ENCODE measurements at regions not wholly inside any gene's neighbourhood (a gene's known extent, or its start where the extent isn't known, plus 50 kb on each side); places are given as distances from the start of the nearest gene placed in this dataset.
"Not testable (repeated sequence)": the region's sequence is repeated elsewhere in the genome, so short reads cannot be mapped to it uniquely, and the experiment has no call there.

DNA sequence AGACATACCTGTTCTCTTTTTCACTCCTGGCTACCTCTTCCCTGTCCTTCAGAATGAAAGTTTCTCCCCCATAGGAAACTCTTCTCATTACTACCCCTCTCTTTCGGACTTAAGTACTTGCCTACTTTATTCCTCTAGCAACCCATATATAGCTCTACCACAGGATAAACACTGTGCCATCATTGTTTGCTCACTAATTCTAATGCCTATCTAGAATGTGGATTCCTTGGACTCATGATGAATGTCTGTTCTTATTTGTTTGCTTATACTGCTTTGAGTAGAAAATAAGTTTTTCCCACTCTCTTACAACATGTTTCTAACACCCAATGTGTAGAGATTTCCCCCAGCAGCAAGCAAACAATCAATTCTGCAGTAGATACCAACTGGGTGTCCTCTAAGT lies 1094.9 kb downstream of the SLC6A15 start:
- DNase-seq (ENCODE audit: low spot score), result no peak

GRCh38 chr12:83808591-83808990 lies 1104.0 kb downstream of the SLC6A15 start:
- no peak for DNase-seq (ENCODE audit: low spot score)

DNA sequence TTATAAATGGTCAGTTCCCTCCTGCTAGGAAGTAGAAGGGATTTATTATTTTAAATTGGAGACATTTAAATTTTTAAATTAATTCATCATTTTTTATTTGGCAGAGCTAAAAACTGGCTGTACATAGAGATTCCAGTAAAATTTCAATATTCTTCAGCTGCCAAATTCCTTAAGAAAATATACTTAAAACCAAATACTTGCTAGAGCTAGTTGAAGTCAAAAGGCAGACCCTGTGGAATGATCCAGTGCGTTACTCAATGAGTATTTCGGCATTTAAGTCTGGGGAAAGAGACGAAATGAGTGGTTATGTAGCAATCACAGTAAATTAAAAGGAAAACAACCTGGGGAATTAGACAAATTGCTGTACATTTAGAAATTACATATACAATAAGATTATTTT lies 1104.7 kb downstream of the SLC6A15 start:
- no peak for DNase-seq (ENCODE audit: low spot score)

GRCh38 chr12:83805873-83806272 lies 1106.7 kb downstream of the SLC6A15 start:
- DNase-seq (ENCODE audit: low spot score), result no peak

- no peak for DNase-seq (ENCODE audit: low spot score)
Measured at GRCh38 chr12:83805156-83805772, 1107.3 kb downstream of the SLC6A15 start.

GRCh38 chr12:83801972-83802371 lies 1110.6 kb downstream of the SLC6A15 start:
- DNase-seq (ENCODE audit: low spot score), result no peak

GRCh38 chr12:83800022-83800421 lies 1112.6 kb downstream of the SLC6A15 start:
- DNase-seq (ENCODE audit: low spot score), result no peak

DNA sequence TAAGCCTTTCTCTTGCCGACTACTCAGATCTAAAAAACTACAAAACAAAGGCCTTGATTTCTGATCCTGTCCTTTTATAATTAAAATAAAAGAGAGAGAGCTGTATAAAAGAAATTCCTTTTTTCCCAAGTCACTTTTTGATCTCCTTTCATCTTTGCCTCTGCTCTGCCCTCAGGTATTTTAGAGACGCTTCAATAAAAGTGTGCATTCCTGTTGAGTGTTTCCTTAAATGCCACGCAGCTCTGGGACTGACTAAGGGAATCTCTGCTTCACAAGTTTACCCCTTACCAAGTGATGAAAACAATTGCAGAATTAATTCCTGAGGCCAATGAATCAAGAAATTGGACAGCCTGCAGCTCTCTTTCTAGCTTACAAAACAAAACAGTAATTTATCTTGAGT lies 1109.8 kb downstream of the TMTC2 start:
- DNase-seq (ENCODE audit: low spot score), result no peak

DNA sequence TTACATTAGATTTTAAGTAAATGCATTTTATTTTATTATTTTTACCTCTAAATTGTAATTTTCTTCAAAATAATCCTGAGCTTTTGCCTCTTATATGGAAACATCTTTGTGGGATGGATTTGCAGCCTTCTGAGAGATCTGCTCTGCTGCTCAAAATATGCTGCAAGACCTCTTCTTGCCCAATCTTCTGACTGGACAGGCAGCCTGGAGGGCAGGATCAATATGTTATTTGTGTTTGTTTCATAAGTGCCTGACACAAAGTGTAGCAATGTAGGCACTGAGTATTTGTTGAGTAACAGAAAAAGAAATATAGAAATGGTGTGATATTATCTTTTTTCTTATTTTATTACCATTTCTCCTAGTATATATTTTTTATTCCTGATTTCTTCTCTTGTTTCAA lies 1106.9 kb downstream of the TMTC2 start:
- no peak for DNase-seq (ENCODE audit: low spot score)

- no peak for DNase-seq (ENCODE audit: low spot score)
Measured at GRCh38 chr12:83784298-83784890, 1097.7 kb downstream of the TMTC2 start.

DNA sequence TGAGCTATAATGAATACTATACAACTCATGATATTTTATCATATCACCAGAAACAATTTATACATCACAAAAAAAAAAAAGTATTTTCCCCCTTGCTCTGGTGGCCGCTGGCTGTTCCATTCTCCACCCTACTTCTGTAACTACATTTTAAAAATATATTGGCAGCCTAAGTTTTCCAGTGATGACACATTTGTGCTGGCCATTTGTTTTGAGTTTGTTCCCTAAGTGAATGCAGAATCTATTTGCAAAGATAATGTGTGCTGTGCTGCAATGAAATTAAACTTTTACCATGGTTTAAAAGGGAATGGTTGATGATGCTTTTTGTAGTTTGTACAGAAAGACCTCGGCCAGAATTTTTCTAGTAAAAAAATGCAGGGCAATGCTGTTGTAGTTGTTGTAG lies 1092.8 kb downstream of the TMTC2 start:
- no peak for DNase-seq (ENCODE audit: low spot score)

DNA sequence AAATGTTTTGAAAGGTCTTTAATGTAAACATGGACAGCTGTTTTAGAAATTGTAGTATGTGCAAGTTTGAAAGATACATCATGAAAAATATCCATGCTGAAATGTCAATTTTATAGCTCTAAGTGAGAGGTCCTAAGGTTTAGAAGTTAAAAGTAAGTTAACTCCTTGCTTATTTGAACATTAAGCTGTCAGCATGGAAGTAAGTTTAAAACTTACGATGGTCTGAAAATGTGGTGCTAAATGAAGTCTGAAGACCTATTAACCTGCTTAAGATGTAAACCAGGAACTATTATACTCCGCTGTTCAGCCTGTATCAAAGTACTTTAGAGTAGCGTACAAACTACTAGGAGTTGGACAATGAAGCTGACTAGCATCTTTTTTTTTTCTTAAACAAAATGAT lies 1082.4 kb downstream of the TMTC2 start:
- DNase-seq (ENCODE audit: low spot score), result no peak

GRCh38 chr12:83767723-83768122 lies 1081.0 kb downstream of the TMTC2 start:
- no peak for DNase-seq (ENCODE audit: low spot score)

DNA sequence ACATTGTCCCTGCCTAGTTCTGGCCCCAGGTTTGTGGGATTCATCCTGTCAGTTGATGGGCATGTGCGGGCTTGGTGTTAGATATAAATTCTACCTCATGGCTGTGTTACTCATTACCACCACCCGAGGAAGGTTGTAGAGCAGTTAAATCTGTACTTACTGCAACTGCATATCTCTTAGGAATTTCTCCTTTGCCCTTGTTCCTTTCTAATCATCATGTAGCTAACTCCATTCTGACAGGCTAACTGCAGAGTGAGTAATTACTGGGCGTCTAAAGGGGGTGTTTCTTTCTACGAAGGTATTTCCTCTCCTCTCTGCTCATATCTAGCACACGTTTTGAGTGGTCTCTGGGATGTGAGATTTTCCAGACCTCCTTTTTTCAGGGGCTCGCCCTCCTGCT lies 1076.7 kb downstream of the TMTC2 start:
- no peak for DNase-seq (ENCODE audit: low spot score)

DNA sequence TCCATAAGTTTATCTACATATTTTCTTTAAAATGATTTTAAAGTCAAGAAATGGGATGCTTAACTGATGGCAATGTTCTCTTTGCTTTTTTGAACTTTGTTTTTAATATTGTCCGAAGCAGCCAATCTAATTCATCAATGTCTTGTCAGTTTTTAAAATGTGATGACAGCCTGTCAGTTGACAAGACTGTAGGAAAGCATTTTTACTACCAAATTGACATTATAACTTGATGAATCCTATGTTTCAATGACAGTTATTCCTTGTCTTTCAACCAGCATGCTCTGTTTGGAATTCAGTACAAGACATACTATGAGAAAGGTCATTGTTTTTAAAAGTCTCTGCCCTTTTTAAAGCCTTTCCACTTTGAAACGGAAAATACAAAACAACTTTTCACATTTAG lies 1073.2 kb downstream of the TMTC2 start:
- no peak for DNase-seq (ENCODE audit: low spot score)

DNA sequence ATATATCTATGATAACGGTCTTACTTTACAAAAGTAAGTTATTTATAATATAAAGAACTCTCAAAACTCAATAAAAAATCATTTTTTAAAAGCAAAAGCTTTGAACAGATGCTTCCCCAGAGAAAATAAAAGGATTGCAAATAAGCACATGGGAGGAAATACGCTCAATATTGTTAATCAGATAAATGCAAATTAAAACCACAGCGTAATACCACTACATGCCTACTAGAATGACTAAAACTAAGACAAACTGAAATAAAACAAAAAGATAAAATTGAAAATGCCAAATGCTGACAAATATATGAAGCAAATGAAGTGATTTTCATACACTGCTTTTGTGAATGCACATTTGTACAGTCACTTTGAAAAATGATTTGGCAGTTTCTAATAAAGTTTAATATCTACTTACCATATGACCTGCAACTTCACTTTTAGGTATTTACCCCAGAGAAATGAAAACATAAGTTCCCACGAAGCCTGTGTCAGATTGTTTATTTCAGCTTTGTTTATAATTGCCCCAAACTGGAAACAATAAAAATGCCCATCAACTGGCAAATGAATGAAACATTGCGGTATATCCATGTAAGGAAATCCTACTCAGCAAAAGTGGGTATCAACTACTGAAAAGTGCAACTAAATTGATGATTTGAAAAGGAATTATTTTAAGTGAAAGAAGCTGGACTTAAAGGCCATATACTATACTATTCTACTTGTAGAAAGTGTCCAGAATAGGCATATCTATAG lies 1072.4 kb downstream of the TMTC2 start:
- DNase-seq (ENCODE audit: low spot score), result no peak

- DNase-seq (ENCODE audit: low spot score), result no peak
Measured at GRCh38 chr12:83753904-83754303, 1067.2 kb downstream of the TMTC2 start.

DNA sequence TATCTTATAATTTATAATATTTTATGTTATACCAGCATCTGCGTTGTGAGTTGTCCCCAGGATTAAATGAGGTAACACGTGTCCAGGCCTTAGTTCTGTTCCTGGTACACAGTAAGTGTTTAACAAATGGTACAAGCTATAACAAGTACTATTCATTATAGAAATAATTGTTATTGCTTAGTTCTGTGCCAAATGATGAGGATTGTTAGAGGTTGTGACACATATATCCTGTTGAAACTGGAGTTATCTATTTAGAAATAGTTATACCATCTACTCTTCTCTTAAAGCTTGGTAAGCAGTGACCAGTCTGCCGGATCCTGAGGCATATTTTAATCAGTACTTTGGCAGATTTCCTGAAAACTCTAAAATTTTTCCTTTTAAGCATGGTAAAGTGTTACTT lies 1066.5 kb downstream of the TMTC2 start:
- no peak for DNase-seq (ENCODE audit: low spot score)

DNA sequence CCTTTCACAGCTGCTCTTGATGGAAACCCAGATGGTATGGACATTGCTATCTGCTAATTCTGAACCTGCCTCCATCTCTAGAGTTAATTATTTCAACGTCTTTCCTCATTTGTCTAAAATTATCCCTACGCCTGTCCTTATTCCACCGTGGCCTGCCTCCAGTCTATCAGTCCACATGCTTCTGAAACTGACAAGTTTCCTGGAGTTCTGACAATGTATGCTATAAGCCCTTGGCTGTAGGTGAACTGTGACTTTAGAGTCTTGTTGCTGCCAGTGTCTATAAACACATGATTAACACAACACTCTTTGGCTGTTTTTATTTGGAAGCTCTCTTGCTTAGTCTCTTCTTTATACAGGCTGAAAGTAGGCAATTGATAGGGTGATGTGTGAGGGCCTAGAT lies 1052.9 kb downstream of the TMTC2 start:
- DNase-seq (ENCODE audit: low spot score), result no peak

DNA sequence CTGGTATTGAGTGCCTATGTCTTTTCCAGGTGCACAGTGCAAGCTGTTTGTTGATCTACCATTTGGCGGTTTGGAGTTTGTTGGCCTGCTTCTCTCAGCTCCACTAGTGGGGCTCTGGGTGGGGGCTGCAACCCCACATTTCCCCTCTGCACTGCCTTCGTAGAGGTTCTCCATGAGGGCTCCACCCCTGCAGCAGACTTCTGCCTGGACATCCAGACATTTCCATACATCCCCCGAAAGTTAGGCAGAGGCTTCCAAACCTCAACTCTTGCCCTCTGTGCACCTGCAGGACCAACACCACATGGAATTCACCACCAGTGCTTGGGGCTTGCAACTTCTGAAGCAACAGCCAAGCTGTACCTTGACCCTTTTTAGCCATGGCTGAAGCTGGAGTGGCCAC lies 1024.1 kb downstream of the TMTC2 start:
- no peak for DNase-seq (ENCODE audit: low spot score)

- DNase-seq (ENCODE audit: low spot score), result no peak
Measured at GRCh38 chr12:83709899-83710298, 1023.2 kb downstream of the TMTC2 start.

DNA sequence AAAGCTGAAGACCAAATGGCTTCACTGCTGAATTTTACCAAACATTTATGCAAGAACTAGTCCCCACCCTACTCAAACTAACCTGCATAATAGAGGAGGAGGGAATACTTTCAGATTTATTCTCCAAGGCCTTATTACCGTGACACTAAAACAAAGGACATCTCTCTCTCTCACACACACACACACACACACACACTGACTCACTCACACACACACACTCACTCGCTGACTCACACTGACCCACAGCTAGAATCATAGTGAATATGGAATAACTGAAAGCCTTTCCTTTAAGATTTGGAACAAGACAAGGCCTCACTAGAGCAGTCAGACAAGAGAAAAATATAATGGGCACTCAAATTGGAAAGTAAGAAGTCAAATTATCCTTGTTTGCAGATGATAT lies 1014.1 kb downstream of the TMTC2 start:
- no peak for DNase-seq (ENCODE audit: low spot score)

- not testable (repeated sequence) for DNase-seq (ENCODE audit: low spot score)
Measured at GRCh38 chr12:83696311-83696710, 1009.6 kb downstream of the TMTC2 start.

DNA sequence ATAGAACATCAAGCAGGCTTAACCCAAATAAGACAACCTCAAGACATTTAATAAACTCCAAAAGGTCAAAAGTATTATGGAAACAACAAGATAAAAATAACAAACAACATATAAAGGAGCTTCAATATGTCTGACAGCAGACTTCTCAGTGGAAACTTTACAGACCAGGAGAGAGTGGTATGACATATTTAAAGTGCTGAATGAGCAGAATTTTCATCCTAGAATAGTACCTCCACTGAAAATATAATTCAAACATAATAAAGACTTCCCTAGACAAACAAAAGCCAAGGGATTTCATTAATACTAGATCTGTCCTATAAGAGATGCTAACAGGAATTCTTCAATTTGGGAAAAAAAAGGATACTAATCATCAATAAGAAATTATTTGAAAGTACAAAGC lies 1005.0 kb downstream of the TMTC2 start:
- DNase-seq (ENCODE audit: low spot score), result no peak

All from CD4-positive, alpha-beta T cell treated with Interleukin-2 at 100 ng/mL for 4 hours (primary cell).